ENCODE measurements at regions not wholly inside any gene's neighbourhood (a gene's known extent, or its start where the extent isn't known, plus 50 kb on each side); places are given as distances from the start of the nearest gene placed in this dataset.

DNA sequence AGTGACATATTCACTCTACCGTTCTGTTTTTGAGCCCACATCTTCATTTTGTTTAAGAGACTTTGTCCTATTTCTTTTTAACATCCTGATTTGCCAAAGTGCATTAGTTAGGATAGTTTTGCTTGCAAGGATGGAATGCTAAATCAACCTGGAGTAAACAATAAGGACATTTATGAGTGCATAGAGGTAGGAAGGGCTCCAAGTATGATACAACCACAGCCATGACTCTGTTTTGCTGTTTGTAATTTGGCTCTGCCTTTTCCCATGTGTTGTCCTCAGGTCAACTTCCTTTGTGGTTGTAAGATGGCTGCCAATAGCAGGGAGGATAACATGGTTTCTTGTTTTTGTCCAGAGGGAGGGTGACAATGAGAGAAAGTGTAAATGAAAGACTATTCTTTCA lies 66.4 kb upstream of the GOLIM4 start:
- DNase-seq (ENCODE audit: low read depth, low spot score): no peak

DNA sequence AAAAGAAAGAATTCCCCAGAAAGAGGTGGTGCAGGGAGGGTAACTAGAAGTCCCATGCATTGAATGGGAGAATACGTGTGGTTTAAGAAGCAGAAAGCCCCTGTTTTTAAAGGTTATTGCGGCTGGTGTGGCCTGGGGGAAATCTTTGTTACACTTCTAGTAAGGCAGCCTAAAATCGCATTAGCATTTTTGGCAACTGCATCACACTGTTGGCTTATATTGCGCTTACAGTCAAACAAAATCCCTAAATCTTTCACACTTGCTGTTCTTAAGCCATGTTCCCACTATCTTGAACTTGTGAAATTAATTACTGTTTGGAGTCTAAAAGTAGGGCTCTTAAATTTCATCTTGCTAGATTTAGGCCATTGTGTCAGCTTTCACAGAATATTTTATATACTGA lies 66.0 kb upstream of the GOLIM4 start:
- no peak for DNase-seq (ENCODE audit: low read depth, low spot score)

DNA sequence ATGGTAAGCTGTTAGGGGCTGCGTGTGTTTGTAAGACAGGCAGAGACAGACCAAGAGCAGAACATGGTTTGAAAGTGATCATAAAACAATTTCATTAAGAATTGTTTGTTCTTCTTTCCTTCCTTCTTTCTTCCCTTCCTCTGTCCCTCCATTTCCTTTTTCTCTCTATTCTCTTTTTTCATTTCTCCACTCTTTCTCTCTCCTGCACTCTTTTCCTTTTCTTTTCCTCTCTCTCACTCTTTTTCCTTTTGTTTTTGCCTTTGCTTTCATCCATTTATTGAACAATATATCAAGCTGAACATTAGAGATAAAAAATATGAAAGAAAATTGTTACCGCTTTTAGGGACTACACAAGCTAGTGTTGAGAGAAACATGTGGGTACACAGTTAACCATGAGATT lies 62.2 kb upstream of the GOLIM4 start:
- no peak for DNase-seq (ENCODE audit: low read depth, low spot score)

DNA sequence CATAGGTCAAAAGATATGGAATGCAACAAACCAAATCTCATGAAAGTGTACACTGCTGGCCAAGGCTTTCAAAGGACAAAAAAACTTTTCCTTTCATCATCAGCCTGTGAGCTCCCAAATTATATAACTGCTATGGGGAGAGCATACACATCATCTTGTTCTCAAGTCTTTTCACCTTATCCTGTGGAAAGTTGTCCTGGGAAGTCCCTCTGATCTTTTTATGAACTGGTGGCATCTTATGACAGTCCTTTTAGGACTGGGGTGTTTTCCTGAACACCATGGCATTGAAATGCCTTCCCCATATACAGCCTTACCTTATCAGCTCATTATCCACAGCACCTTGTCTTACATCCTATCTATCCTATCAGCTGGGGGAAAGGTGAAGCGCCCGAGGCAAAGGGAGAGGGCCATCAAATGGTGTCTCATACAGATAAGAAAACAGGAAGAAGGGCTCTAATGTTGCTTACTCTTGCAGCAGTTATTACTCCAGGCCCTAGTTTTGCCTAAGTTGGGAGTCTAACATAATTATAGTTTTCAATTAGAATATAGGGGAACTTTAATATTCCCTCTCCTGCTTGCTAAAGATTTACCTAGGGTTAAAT lies 61.5 kb upstream of the GOLIM4 start:
- DNase-seq (ENCODE audit: low read depth, low spot score): no peak

DNA sequence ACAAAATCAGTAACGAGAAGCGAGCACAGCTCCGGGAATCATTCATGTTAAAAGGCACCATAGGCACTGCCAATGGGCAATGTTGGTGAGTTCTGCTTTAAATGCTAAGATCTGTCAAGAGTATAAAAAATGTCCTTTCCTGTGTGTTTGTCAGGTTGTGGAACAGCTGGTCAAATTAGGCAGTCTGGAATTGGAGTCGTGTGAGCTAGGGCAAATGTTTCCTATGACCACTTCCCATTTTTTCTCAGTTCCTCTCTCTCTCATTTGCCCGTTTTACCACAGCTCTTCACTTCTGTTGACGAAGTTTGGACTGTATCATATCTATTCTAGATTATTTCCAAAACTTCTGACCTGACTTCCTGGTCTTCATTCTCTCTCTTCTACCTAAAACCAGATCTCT lies 60.8 kb upstream of the GOLIM4 start:
- DNase-seq (ENCODE audit: low read depth, low spot score): no peak

DNA sequence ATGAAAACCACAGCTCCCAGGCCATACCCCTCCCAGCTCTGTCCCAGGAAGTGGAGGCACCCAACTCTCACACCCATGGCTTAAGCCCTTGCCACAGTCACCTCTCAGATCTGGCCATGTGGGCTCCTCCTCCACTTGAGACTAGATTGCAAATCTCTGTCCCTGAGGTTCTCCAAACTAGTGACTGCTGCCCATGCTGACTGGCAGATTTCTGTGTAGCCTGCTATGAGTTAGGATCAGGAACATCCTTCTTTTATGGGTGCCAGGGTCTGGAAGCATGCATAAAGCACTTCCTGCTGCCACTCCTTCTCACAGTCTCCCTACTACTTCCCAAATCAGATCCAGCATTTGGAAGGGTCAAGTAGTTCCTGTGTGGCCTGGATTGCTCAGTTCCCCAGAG lies 59.6 kb upstream of the GOLIM4 start:
- no peak for DNase-seq (ENCODE audit: low read depth, low spot score)

DNA sequence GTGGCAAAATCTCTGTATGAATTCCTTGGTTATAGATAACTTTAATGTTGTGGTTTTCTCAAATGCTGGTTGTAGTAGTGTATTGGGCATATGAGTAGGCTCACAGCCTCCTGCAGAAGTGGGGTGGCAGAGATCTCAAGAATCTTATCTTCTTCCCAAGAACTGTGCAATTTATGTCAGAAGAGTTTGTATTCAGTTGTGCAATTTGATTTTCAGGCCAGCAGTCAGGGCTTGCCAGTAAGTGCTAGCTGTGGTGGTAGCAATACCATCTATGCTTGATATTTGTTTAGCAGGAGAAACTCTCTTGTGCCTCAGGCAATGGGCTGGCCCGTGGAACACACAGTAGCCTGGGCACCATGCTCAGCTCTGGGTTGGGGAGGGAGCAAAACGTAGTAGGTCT lies 58.4 kb upstream of the GOLIM4 start:
- no peak for DNase-seq (ENCODE audit: low read depth, low spot score)

DNA sequence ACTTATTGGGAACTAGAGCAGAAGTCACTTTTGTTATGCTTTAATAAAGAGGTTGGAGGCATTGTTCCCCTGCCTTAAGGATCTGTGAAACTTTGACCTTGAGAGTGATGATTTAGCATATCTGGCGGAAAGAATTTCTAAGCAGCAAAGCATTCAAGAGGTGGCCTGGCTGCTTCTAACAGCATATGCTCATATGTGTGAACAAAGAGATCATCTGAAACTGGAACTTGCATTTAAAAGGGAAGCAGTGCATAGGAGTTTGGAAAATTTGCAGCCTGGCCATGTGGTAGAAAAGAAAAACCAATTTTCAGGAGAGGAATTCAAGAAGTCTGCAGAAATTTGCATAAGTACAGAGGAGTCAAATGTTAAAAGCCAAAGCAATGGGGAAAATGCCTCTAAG lies 56.4 kb upstream of the GOLIM4 start:
- DNase-seq (ENCODE audit: low read depth, low spot score): no peak

Data from iPS DF 19.7 (cell line).